RCC 7860 (cell line): ENCODE measurements at regions not wholly inside any gene's neighbourhood (a gene's known extent, or its start where the extent isn't known, plus 50 kb on each side); places are given as distances from the start of the nearest gene placed in this dataset.

Source experiments
- DNase-seq: peaks from one replicate; pipeline ENCODE4 v3.0.0-alpha.2; 2015; ENCODE audit warnings: low spot score
- FAIRE-seq: peaks from 2 replicates; lab custom pipeline; 2012; peaks lifted over from hg19 to GRCh38; lab: Jason Lieb, UNC

- FAIRE-seq = no peak
- DNase-seq = no peak
Observed at GRCh38 chr11:69348414-69349235, 54.7 kb downstream of the MYEOV start.

DNA sequence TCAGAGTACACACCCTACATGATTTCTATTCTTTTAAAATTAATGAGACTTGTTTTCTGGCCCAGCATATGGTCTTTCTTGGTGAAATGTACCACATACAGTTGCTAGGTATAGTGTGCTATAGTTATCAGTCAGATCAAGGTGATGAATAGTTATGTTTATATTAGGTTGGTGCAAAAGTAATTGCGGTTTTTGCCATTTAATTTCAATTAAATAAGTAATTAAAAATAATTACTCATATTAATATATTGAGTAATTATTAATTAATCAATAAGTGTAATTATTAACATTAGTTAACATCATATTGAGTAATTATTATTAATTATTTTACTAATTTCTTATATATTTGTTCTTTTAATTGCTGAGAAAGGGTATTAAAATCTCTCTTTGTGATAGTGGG is 56.1 kb downstream of the MYEOV start:
- DNase-seq = no peak
- FAIRE-seq = no peak

DNA sequence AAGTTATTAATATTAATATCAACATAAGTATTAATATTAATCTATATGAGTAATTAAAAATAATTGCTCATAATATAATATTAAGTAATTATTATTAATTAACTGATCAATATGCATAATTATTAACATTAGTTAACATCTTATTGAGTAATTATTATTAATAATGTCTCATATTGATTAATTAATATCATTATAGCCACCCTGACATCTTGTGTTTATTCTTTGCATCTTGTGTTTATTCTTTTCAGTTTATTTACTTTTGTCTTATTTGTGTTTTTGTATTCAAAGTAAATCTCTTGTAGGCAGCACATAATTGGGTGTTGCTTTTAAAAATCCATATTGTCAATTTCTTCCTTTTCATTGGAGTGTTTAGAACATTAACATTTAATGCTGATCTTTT is 56.6 kb downstream of the MYEOV start:
- FAIRE-seq = peak; percentile 80
- DNase-seq = no peak

DNA sequence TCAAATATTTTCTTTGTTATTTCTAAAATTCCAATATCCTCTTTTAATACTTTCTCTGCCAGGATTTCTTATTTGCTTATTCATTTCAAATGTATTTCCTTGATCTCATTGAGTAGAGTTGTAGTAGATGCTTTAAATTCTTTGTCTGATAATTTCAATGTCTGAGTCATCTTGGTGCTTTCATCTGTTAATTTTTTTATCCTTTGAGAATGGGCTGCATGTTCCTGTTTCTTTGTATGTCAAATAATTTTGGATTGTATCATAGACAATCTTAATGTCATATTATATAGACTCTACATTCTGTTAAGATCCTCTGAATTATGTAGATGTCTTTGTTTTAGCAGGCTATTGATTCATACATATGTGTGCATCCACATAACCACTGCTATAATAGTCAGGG is 57.5 kb downstream of the MYEOV start:
- peak; percentile 90 for FAIRE-seq
- peak; percentile 68 for DNase-seq

- no peak for FAIRE-seq
- peak; percentile 35 for DNase-seq
Observed at GRCh38 chr11:69352166-69352565, 58.2 kb downstream of the MYEOV start.

GRCh38 chr11:69352715-69353319 is 58.9 kb downstream of the MYEOV start:
- FAIRE-seq = peak; percentile 89
- peak; percentile 90 for DNase-seq

GRCh38 chr11:69353696-69354544 is 60.0 kb downstream of the MYEOV start:
- DNase-seq (no peak), FAIRE-seq (no peak)

GRCh38 chr11:69354545-69354897 is 60.6 kb downstream of the MYEOV start:
- FAIRE-seq (no peak), DNase-seq (no peak)

GRCh38 chr11:69355346-69355940 is 61.5 kb downstream of the MYEOV start:
- FAIRE-seq (no peak), DNase-seq (no peak)

DNA sequence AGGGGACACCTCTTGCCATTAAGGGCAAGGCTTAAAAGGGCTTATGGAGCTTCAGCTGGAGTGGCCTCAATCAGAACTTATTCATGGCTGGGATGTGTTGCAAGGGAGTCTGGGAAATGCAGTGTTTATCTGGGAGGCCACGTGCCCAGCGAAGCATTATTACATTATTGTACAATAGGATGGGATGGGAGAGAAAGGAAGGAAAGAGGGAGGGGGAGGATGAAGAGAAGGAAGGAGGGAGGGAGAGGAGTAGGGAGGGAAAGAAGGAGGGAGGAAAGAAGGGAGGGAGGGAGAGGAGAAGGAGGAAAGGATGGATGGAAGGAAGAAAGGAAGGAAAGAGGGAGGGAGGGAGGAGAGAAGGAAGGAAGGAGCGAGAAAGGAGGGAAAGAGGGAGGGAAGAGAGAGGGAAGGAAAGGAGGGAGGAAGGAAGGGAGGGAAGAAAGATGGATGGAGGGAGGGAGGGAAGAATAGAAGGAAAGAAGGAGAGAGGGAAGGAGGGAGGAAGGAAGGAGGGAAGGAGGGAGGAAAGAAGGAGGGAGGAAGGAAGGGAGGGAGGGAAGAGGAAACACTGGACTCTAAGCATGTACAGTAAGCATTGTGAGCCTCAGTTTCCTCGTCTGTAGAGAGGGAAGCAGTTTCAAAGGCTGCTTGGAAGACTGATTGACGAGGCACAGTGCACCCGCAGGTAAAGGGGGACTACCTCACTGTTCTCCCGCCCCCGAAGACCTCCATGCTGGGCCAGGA is 62.2 kb downstream of the MYEOV start:
- no peak for DNase-seq
- no peak for FAIRE-seq

- no peak for FAIRE-seq
Observed at GRCh38 chr11:69356703-69357457, 62.9 kb downstream of the MYEOV start.

DNA sequence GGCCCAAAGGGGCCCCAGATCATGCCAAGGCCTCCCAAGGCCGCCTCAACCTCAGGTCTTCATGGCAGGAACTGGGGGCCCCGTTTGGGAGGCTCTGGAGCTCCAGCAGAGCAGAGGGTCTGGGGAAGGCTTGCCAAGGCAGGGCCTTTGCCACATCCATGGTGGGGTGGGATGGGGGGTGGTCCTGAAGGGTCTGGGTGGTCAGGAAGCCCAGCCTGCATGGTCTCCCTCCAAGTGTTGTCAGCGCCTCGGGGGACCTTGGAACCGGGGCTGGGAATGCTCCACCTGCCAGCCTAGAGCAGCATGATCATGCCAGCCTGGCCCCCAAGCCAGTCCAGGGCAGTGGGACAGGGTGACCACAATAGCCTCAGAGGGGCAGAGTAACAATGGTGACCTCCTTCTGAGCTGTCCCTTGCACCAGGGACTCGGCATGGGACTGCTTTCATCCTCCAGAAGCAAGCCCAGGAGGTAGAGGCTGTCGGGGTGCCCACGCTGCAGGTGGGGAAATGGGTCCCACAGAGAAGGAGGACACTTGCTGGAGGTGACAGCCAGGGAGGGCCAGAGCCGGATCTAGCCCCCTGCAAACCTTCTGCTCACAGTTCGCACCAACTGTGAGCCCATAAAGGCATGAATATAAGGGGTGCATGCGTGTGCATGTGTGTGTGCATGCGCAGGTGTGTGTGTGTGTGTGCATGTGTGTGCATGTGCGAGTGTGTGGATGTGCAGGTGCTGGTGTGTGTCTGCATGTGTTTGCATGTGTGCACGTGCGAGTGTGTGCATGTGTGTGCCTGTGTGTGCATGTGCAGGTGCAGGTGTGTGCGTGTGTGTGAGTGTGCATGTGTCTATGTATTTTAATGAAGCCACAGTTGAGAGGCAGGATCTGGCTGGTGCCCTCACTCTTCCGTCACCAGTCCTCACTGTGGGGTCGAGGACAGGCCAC is 63.8 kb downstream of the MYEOV start:
- no peak for DNase-seq
- FAIRE-seq = no peak

More at GRCh38 chr11:69356703-69357457, 62.9 kb downstream of the MYEOV start:
- no peak for DNase-seq

DNA sequence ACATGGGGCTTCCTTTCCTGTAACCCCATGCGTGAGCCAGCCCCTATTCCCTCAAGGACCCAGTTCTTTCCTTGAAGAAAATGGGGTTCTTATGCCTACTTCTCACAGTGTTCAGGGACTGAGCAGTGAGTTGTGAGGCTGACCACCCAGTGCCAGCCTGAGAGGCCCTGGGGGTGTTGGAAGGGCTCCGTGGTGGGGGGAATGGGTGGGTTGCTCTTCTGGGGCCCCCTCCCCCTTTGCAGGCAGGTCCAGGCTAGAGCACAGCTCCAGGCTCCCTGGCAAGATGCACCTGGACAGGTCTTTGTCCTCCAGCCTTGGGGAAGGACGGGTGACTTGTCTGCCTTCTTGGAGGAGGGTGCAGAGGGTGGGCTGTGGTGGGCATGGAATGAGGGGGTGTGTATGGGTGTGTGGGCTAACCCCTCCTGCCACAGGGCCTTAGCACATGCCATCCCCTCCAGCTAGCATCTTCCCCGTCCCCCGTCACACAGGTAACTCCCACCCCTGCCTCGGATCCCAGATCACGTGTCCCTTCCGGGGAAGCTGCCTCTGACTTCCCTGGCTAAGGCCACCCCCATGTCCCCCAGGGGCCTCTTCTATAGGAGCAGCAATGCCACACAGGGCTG is 64.6 kb downstream of the MYEOV start:
- DNase-seq (no peak), FAIRE-seq (no peak)

DNA sequence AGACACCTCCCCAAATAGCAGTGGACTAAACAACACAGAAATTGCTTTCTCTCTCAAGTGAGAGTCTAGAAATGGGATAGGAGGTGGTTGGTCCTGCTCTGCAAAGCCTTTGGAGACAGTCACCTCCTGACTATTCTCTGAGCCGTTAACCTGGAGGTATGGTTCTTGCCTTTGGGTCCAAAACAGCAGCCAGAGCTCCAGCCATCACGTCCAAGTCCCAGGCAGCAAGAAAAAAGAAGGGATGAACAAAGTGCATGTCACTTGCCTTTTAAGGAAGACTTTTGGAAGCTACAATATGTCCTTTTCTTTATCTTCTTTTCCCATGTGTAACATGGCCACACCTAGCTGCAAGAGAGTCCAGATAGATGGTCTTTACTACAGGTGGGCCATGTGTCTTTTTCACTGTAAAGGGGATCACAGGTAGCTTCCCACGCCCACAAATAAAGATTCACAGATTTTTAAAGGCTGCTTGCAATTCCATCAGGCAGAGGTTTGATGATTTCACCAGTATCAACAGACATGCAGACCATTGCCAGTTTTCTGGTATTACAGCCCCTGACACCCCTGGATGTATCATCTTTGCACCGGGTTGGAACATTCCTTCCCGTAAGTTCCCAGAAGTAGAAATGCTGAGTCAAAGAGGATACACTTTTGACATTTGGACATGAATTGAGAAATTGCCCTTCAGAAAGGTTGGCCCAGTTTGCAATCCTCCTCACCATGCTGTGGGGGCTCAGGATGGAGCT is 66.0 kb downstream of the MYEOV start:
- FAIRE-seq (no peak), DNase-seq (no peak)

DNA sequence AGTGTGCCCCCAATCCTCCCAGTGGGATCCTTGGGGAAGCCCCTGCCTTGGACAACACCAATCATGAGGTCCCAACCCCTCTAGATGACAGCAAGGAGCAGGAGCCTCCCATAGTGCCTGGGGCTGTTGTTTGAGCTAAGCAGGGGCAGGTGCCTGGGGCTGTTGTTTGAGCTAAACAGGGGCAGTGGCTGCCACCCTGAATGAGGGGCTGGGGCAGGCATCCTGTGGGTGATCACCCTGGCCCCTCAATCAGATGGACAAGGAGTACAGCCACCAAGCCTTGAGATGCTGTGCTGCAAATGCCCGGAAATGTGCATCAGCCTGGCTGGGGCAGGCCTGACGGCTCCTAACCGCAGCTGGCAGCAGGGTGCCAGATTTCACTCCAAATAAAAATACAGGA is 66.7 kb downstream of the MYEOV start:
- no peak for FAIRE-seq
- DNase-seq = no peak

DNA sequence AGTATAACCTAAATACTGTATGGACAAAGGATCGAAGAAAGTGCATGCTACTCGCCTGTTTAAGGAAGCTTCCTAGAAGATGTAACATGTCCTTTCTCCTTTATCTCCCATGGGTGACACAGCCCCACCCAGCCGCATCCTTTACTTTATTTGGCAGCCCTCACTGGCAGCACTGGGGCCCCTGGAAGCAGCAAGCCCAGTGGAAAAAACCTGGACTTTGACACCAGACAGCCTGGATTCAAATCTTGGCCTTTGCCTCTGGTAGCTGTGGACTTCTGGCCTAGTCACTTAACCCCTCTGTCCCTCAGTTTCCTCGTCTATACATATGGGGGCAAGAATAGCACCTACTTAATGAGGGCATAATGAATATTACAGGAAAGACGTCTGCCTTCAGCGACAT is 67.1 kb downstream of the MYEOV start:
- FAIRE-seq (no peak), DNase-seq (no peak)

DNA sequence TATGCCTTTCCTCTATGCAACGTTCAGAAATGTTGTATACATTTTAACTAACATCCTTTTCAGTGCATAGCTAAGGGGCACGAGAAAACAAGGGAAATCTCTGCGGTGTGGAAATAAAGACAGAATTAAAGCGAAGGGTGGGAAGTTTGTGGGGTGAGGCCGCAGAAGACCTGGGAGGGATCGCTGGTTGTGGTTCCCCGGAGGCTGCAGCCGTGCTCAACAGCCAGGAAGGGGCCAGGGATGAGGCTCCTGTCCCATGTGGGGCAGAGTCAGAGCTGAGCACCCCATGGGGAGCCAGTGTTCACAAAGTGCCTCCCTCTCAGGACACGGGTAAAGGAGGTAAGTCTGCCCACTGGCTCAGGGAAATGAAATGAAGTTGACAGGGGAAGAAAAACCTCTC is 67.5 kb downstream of the MYEOV start:
- DNase-seq = no peak
- no peak for FAIRE-seq

GRCh38 chr11:69362315-69362714 is 68.4 kb downstream of the MYEOV start:
- DNase-seq (no peak), FAIRE-seq (no peak)
